ENCODE measurements at regions not wholly inside any gene's neighbourhood (a gene's known extent, or its start where the extent isn't known, plus 50 kb on each side); places are given as distances from the start of the nearest gene placed in this dataset.

- TF ChIP-seq CTCF (conservative IDR thresholded peaks at IDR 0.05; ENCODE audit: low read length): no peak
- no peak for TF ChIP-seq EZH2phosphoT487 (IDR thresholded peaks at IDR 0.05; ENCODE audit: borderline replicate concordance, low read depth, low read length)
Measured at GRCh38 chr6:126632271-126632670, 292.4 kb downstream of the CENPW start.
